Fibroblast of villous mesenchyme (primary cell): ENCODE measurements at regions not wholly inside any gene's neighbourhood (a gene's known extent, or its start where the extent isn't known, plus 50 kb on each side); places are given as distances from the start of the nearest gene placed in this dataset.
A peak's percentile ranks its signal among the peaks of the same experiment; 100 is the strongest.
"Not testable (repeated sequence)": the region's sequence is repeated elsewhere in the genome, so short reads cannot be mapped to it uniquely, and the experiment has no call there.

Experiments
- DNase-seq: peaks from one replicate; pipeline ENCODE4 v3.0.0-alpha.2; 2010; ENCODE audit warnings: low read depth
- H3K4me3 ChIP-seq: 2 replicates; pipeline ENCODE4 v1.5.1; 2011; ENCODE audit warnings: low read depth, mild to moderate bottlenecking, low read length
- CTCF ChIP-seq: IDR thresholded peaks from 2 replicates; pipeline ENCODE4 v1.5.1; 2012; ENCODE audit warnings: low read depth, mild to moderate bottlenecking, low read length; ENCODE audit not compliant: insufficient read depth

GRCh38 chr7:66426332-66426731 lies 202.3 kb upstream of the KCTD7 start:
- TF ChIP-seq CTCF = no peak
- no peak overlapping the region for H3K4me3 ChIP-seq
- DNase-seq = no peak

- no peak for DNase-seq
- no peak for TF ChIP-seq CTCF
- H3K4me3 ChIP-seq = no peak overlapping the region
Measured at GRCh38 chr7:66426996-66427395, 201.7 kb upstream of the KCTD7 start.

GRCh38 chr7:66427956-66428355 lies 200.7 kb upstream of the KCTD7 start:
- DNase-seq = no peak
- no peak for TF ChIP-seq CTCF
- no peak overlapping the region for H3K4me3 ChIP-seq

GRCh38 chr7:66429498-66430163 lies 199.1 kb upstream of the KCTD7 start:
- no peak for DNase-seq
- no peak overlapping the region for H3K4me3 ChIP-seq
- TF ChIP-seq CTCF = no peak

GRCh38 chr7:66430164-66430545 lies 198.5 kb upstream of the KCTD7 start:
- no peak for TF ChIP-seq CTCF
- H3K4me3 ChIP-seq = no peak overlapping the region
- peak; percentile 25 for DNase-seq

- H3K4me3 ChIP-seq = not testable (repeated sequence)
- DNase-seq = peak; percentile 81
Measured at GRCh38 chr7:66438703-66439405, 189.8 kb upstream of the KCTD7 start.

- no peak for DNase-seq
Measured at GRCh38 chr7:66442385-66442784, 186.3 kb upstream of the KCTD7 start.

More at GRCh38 chr7:66442385-66442784, 186.3 kb upstream of the KCTD7 start:
- TF ChIP-seq CTCF = no peak
- H3K4me3 ChIP-seq = no peak overlapping the region
